ENCODE measurements at regions not wholly inside any gene's neighbourhood (a gene's known extent, or its start where the extent isn't known, plus 50 kb on each side); places are given as distances from the start of the nearest gene placed in this dataset.

- no peak for DNase-seq
These were observed 329.3 kb upstream of the NOCT start for GRCh38 chr4:138686106-138686835.

GRCh38 chr4:138685316-138685715 is 330.3 kb upstream of the NOCT start:
- DNase-seq, result no peak

- DNase-seq, result peak; percentile 79 to 90 (median 88)
These were observed 334.5 kb upstream of the NOCT start for GRCh38 chr4:138680989-138681604.

GRCh38 chr4:138680256-138680655 is 335.3 kb upstream of the NOCT start:
- no peak for DNase-seq

- no peak for DNase-seq
These were observed 336.4 kb upstream of the NOCT start for GRCh38 chr4:138678985-138679746.

GRCh38 chr4:138677748-138678147 is 337.8 kb upstream of the NOCT start:
- no peak for DNase-seq

GRCh38 chr4:138677212-138677611 is 338.4 kb upstream of the NOCT start:
- no peak for DNase-seq

GRCh38 chr4:138675685-138676084 is 339.9 kb upstream of the NOCT start:
- DNase-seq, result no peak

GRCh38 chr4:138674209-138674608 is 341.4 kb upstream of the NOCT start:
- DNase-seq, result peak; percentile 31 to 70 (median 35)

GRCh38 chr4:138673053-138673452 is 342.5 kb upstream of the NOCT start:
- peak; percentile 69 to 80 (median 70) for DNase-seq

- no peak for DNase-seq
These were observed 343.1 kb upstream of the NOCT start for GRCh38 chr4:138672393-138672976.

GRCh38 chr4:138671606-138672084 is 343.9 kb upstream of the NOCT start:
- no peak for DNase-seq

GRCh38 chr4:138671106-138671505 is 344.5 kb upstream of the NOCT start:
- no peak for DNase-seq

- DNase-seq, result no peak
These were observed 344.9 kb upstream of the NOCT start for GRCh38 chr4:138670681-138671080.

- no peak for DNase-seq
These were observed 345.9 kb upstream of the NOCT start for GRCh38 chr4:138669479-138670315.

GRCh38 chr4:138668309-138668708 is 347.3 kb upstream of the NOCT start:
- DNase-seq, result no peak

GRCh38 chr4:138666366-138666765 is 349.2 kb upstream of the NOCT start:
- DNase-seq, result no peak

- no peak for DNase-seq
These were observed 349.7 kb upstream of the NOCT start for GRCh38 chr4:138665851-138666250.

- peak; percentile 6 to 27 (median 24) for DNase-seq
These were observed 351.7 kb upstream of the NOCT start for GRCh38 chr4:138663883-138664282.

- no peak for DNase-seq
These were observed 355.7 kb upstream of the NOCT start for GRCh38 chr4:138659812-138660316.

GRCh38 chr4:138659037-138659811 is 356.4 kb upstream of the NOCT start:
- DNase-seq, result no peak
